Osteoblast (primary cell): ENCODE measurements at regions not wholly inside any gene's neighbourhood (a gene's known extent, or its start where the extent isn't known, plus 50 kb on each side); places are given as distances from the start of the nearest gene placed in this dataset.

ENCODE experiments used
- DNase-seq: peaks from one replicate; pipeline ENCODE4 v3.0.0; 2011; ENCODE audit warnings: low spot score, mixed read lengths; ENCODE audit not compliant: insufficient read length; ENCODE audit errors: missing footprints
- H2AFZ ChIP-seq: 2 replicates; pipeline ENCODE4 v1.6.0; 2011; ENCODE audit warnings: mild to moderate bottlenecking, low read length
- H3K27ac ChIP-seq: 2 replicates; pipeline ENCODE4 v1.5.1; 2011; ENCODE audit warnings: mild to moderate bottlenecking, low read depth, low read length, moderate library complexity
- H3K27me3 ChIP-seq: 2 replicates; pipeline ENCODE4 v1.6.0; 2012; ENCODE audit warnings: mild to moderate bottlenecking, control low read depth, inconsistent platforms, low read length, moderate library complexity; ENCODE audit not compliant: insufficient read depth
- H3K36me3 ChIP-seq: 2 replicates; pipeline ENCODE4 v1.5.1; 2011; ENCODE audit warnings: mild to moderate bottlenecking, low read length, control low read depth, moderate library complexity; ENCODE audit not compliant: insufficient read depth
- H3K4me1 ChIP-seq: 2 replicates; pipeline ENCODE4 v1.5.1; 2011; ENCODE audit warnings: mild to moderate bottlenecking, low read length, control low read depth, moderate library complexity; ENCODE audit not compliant: insufficient read depth
- H3K4me2 ChIP-seq: 2 replicates; pipeline ENCODE4 v1.6.0; 2011; ENCODE audit warnings: mild to moderate bottlenecking, low read length; ENCODE audit not compliant: insufficient read depth
- H3K4me3 ChIP-seq: fragments of 200-600 bp; sonication (generic); 3 replicates; pipeline ENCODE4 v1.5.1; 2012; ENCODE audit warnings: mild to moderate bottlenecking, low read length, inconsistent platforms; ENCODE audit not compliant: insufficient read depth
- H3K79me2 ChIP-seq: 2 replicates; pipeline ENCODE4 v1.6.0; 2012; ENCODE audit warnings: mild to moderate bottlenecking, low read length, control low read depth, inconsistent platforms; ENCODE audit not compliant: insufficient read depth
- H3K9me3 ChIP-seq: 2 replicates; pipeline ENCODE4 v1.5.1; 2011; ENCODE audit warnings: low read depth, low read length, control low read depth
- H4K20me1 ChIP-seq: 2 replicates; pipeline ENCODE4 v1.6.0; 2012; ENCODE audit warnings: mild to moderate bottlenecking, low read length, control low read depth; ENCODE audit not compliant: insufficient read depth
- CTCF ChIP-seq: IDR thresholded peaks from 2 replicates; pipeline ENCODE4 v1.5.1; 2011; ENCODE audit warnings: mild to moderate bottlenecking, low read depth, low read length, moderate library complexity; ENCODE audit errors: extremely low read depth

- Histone ChIP-seq H3K36me3 (peaks cover 48% of the 10 kb centered on the region), H3K4me1 (peaks cover 6% of the 10 kb centered on the region), H2AFZ (no peak overlapping the region), H3K79me2 (no peaks in the 10 kb centered on the region), H3K9me3 (peaks cover 12% of the 10 kb centered on the region), H3K27ac (no peak overlapping the region), H3K4me3 (no peak overlapping the region), H3K27me3 (no peaks in the 10 kb centered on the region), H3K4me2 (no peak overlapping the region), H4K20me1 (peaks cover 3% of the 10 kb centered on the region)
- DNase-seq: peak; percentile 98
- no peak for TF ChIP-seq CTCF
These were observed 87.1 kb downstream of the PTPRS start for GRCh38 chr19:5253406-5254110.

- Histone ChIP-seq H3K27ac (no peak overlapping the region), H3K4me1 (peaks cover 6% of the 10 kb centered on the region), H4K20me1 (peaks cover 3% of the 10 kb centered on the region), H3K4me2 (no peak overlapping the region), H3K36me3 (peaks cover 36% of the 10 kb centered on the region), H3K79me2 (no peaks in the 10 kb centered on the region), H3K27me3 (no peaks in the 10 kb centered on the region), H3K9me3 (peaks cover 12% of the 10 kb centered on the region), H3K4me3 (no peak overlapping the region), H2AFZ (no peak overlapping the region)
- no peak for TF ChIP-seq CTCF
- no peak for DNase-seq
These were observed 89.2 kb downstream of the PTPRS start for GRCh38 chr19:5251096-5252065.

- no peak overlapping the region for H3K27ac ChIP-seq
- TF ChIP-seq CTCF: no peak
- H3K4me2 ChIP-seq: no peak overlapping the region
- H2AFZ ChIP-seq: no peak overlapping the region
- H3K27me3 ChIP-seq: no peaks in the 10 kb centered on the region
- H4K20me1 ChIP-seq: peaks cover 3% of the 10 kb centered on the region
- no peak for DNase-seq
- peaks cover 24% of the 10 kb centered on the region for H3K36me3 ChIP-seq
- peaks cover 6% of the 10 kb centered on the region for H3K4me1 ChIP-seq
- peaks cover 8% of the 10 kb centered on the region for H3K9me3 ChIP-seq
- no peaks in the 10 kb centered on the region for H3K79me2 ChIP-seq
- H3K4me3 ChIP-seq: no peak overlapping the region
These were observed 90.4 kb downstream of the PTPRS start for GRCh38 chr19:5250127-5250659.

- Histone ChIP-seq H3K4me3 (no peak overlapping the region), H3K36me3 (peaks cover 17% of the 10 kb centered on the region), H3K4me1 (peaks cover 6% of the 10 kb centered on the region), H3K79me2 (no peaks in the 10 kb centered on the region), H3K9me3 (peaks cover 2% of the 10 kb centered on the region), H3K27ac (no peak overlapping the region), H4K20me1 (peaks cover 3% of the 10 kb centered on the region), H2AFZ (no peak overlapping the region), H3K27me3 (no peaks in the 10 kb centered on the region), H3K4me2 (no peak overlapping the region)
- no peak for TF ChIP-seq CTCF
- no peak for DNase-seq
These were observed 91.1 kb downstream of the PTPRS start for GRCh38 chr19:5249526-5249925.
